ENCODE measurements at regions not wholly inside any gene's neighbourhood (a gene's known extent, or its start where the extent isn't known, plus 50 kb on each side); places are given as distances from the start of the nearest gene placed in this dataset.
"Not testable (repeated sequence)": the region's sequence is repeated elsewhere in the genome, so short reads cannot be mapped to it uniquely, and the experiment has no call there.

DNA sequence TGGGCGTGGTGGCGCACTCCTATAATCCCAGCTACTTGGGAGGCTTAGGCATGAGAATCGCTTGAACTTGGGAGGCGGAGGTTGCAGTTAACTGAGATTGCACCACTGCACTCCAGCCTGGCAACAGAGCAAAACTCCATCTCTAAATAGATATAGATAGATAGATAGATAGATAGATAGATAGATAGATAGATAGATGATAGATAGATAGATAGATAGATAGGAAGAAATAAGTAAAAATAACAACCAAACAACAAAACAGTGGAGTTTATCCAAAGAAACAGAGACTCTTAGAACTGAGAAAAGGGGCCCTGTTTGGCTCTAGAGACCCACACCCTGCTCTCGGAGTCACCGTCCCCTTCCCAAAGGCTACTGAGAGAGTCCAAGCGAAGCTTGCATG lies 158.7 kb upstream of the RIMBP3B start:
- TF ChIP-seq EZH2phosphoT487, CTCF (IDR thresholded peaks at IDR 0.05): not testable (repeated sequence)
